Heart right ventricle (tissue), 16 donors: ENCODE measurements at regions not wholly inside any gene's neighbourhood (a gene's known extent, or its start where the extent isn't known, plus 50 kb on each side); places are given as distances from the start of the nearest gene placed in this dataset.

Source experiments
- ATAC-seq, 8 donors: fragments of 200-7000 bp; cut with Tn5 transposase; one replicate each; pipeline ENCODE4 v1.9.1; 2020; ENCODE audit warnings: mild to moderate bottlenecking in 8 of 8, moderate library complexity in 8 of 8, moderate number of reproducible peaks in 1 of 8
- DNase-seq, 2 donors: peaks; one replicate each; pipeline ENCODE4 v3.0.0-alpha.2; 2020
- H3K27ac ChIP-seq, 10 donors: fragments of 200-600 bp; sonication (generic) in 2 of 10; one replicate each; pipeline versions ENCODE4 v1.5.0 to v1.8.0; 2020 to 2022; ENCODE audit warnings: mild to moderate bottlenecking in 3 of 10
- H3K27me3 ChIP-seq, 7 donors: fragments of 200-600 bp; one replicate each; pipeline ENCODE4 v1.8.0; 2021 to 2022; ENCODE audit warnings: mild to moderate bottlenecking in 2 of 7
- H3K36me3 ChIP-seq, 9 donors: fragments of 200-600 bp; sonication (generic) in 1 of 9; one replicate each; pipeline versions ENCODE4 v1.5.0 to v1.8.0; 2020 to 2022; ENCODE audit warnings: mild to moderate bottlenecking in 2 of 9
- H3K4me1 ChIP-seq, 9 donors: fragments of 200-600 bp; sonication (generic) in 1 of 9; one replicate each; pipeline versions ENCODE4 v1.5.0 to v1.8.0; 2020 to 2022; ENCODE audit warnings: mild to moderate bottlenecking in 4 of 9
- H3K4me3 ChIP-seq, 10 donors: fragments of 200-600 bp; sonication (generic) in 2 of 10; one replicate each; pipeline versions ENCODE4 v1.5.0 to v1.8.0; 2020 to 2022; ENCODE audit warnings: mild to moderate bottlenecking in 7 of 10, moderate library complexity in 2 of 10
- H3K9me3 ChIP-seq, 11 donors: fragments of 200-600 bp in 10 of 11; sonication (generic) in 2 of 11; one replicate each; pipeline versions ENCODE4 v1.5.0 to v1.8.0; 2013 to 2022; ENCODE audit warnings: mild to moderate bottlenecking in 2 of 11, control low read depth in 1 of 11, moderate library complexity in 1 of 11
- WGBS, 2 donors: extraction: QIAGEN DNeasy Blood & Tissue Kit; methylation state at CpG; one replicate each; pipeline ENCODE4 v1.1.7; 2013; ENCODE audit warnings: inconsistent platforms in 1 of 2; 5-methylcytosine and 5-hydroxymethylcytosine counted together
- intact Hi-C, 10 donors: fragments of 100-400 bp; cut with DNase I; formaldehyde crosslinking; loops; one replicate each; pipeline versions ENCODE4 v1.11.1 to v1.14.2; 2022
- TF ChIP-seq, protein P1 (sequence below), 9 donors: fragments of 200-600 bp; sonication (generic) in 2 of 9; IDR thresholded peaks; one replicate each; pipeline versions ENCODE4 v1.5.0 to v1.8.0; 2021 to 2022; ENCODE audit warnings: antibody characterized with exemption in 9 of 9, mild to moderate bottlenecking in 5 of 9, moderate library complexity in 1 of 9
- donor health status: Arrhythmogenic right ventricular cardiomyopathy.
- donor health status: ischemic (EF 13 %, LVEDD 7.1; RV severe dilation, severe dysfunction).
- donor health status: healthy with polysubstance abuse.
- donor health status: DM: no; HTN: yes; CAD: no.
- donor health status: DM: no; HTN: no; CAD: no.
- donor health status: ischemic (EF 25% LVEDD 6.9; RV normal size, moderate dysfunction).
- donor health status: ischemic (EF 25% LVEDD 5.7; RV mildly dilated, moderate dysfunction).
- donor health status: healthy.
- donor health status: DM: yes; HTN: yes; CAD: no.
- donor health status: Ischemic cardiomyopathy.
- donor health status: ischemic (EF 35%, LVEDD 5.7; RV mildly dilated, moderate dysfunction).
- donor health status: nonischemic (EF 11% LVEDD 7.7; RV severe dilation, severe dysfunction).
- donor health status: DM: yes; HTN: yes; CAD: no.
- donor health status: PGD.
- donor health status: ischemic (EF 29% LVEDD 5.4; RV normal size, mild dysfunction).
- donor health status: nonischemic (EF 23%, LVEDD 6.1; RV moderate dilation, normal function).

GRCh38 chr13:29676535-29676934, 81.0 kb upstream of the SLC7A1 start:
- DNase-seq (no peak), ATAC-seq (no peak)
- Histone ChIP-seq H3K27ac (no peak overlapping the region), H3K4me1 (peaks cover 0 to 12% (median 3%) of the 10 kb centered on the region in 9 donors), H3K9me3 (peaks cover 0 to 5% (median 0%) of the 10 kb centered on the region in 11 donors), H3K36me3 (no peaks in the 10 kb centered on the region), H3K27me3 (no peaks in the 10 kb centered on the region), H3K4me3 (no peak overlapping the region)
- intact Hi-C loops: no loop called here
- 72 to 75% methylated on average over 4 of the region's 4 CpGs for WGBS, 2 donors
- TF ChIP-seq, protein P1, sequence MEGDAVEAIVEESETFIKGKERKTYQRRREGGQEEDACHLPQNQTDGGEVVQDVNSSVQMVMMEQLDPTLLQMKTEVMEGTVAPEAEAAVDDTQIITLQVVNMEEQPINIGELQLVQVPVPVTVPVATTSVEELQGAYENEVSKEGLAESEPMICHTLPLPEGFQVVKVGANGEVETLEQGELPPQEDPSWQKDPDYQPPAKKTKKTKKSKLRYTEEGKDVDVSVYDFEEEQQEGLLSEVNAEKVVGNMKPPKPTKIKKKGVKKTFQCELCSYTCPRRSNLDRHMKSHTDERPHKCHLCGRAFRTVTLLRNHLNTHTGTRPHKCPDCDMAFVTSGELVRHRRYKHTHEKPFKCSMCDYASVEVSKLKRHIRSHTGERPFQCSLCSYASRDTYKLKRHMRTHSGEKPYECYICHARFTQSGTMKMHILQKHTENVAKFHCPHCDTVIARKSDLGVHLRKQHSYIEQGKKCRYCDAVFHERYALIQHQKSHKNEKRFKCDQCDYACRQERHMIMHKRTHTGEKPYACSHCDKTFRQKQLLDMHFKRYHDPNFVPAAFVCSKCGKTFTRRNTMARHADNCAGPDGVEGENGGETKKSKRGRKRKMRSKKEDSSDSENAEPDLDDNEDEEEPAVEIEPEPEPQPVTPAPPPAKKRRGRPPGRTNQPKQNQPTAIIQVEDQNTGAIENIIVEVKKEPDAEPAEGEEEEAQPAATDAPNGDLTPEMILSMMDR (IDR thresholded peaks at IDR 0.05): no peak

DNA sequence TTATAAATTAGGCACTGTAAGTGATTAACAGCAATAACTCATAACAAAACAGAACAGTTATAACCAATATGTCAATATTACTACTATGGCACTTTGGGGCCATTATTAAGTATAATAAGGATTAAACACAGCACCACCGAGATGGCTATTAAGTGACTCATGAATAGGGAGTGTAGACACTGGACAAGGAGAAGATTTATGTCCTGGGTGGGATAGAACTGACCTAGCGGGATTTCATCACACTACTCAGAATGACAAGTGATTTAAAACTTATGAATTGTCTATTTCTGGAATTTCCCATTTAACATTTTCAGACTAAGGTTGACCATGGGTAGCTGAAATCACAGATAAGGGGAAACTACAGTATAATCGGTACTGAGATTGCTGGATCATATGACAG, 79.0 kb upstream of the SLC7A1 start:
- intact Hi-C loops: no loop called here
- Histone ChIP-seq H3K27me3 (no peaks in the 10 kb centered on the region), H3K36me3 (no peaks in the 10 kb centered on the region), H3K27ac (no peak overlapping the region), H3K4me3 (no peak overlapping the region), H3K9me3 (peaks cover 0 to 5% (median 0%) of the 10 kb centered on the region in 11 donors), H3K4me1 (peaks cover 0 to 9% (median 3%) of the 10 kb centered on the region in 9 donors)
- TF ChIP-seq, protein P1 (IDR thresholded peaks at IDR 0.05): no peak
- ATAC-seq (no peak), DNase-seq (no peak)
- WGBS, 2 donors: 73 to 81% methylated on average over 3 of the region's 3 CpGs

GRCh38 chr13:29664591-29664990, 69.1 kb upstream of the SLC7A1 start:
- ATAC-seq (no peak), DNase-seq (no peak)
- Histone ChIP-seq H3K9me3 (peaks cover 0 to 48% (median 0%) of the 10 kb centered on the region in 11 donors), H3K36me3 (no peaks in the 10 kb centered on the region), H3K27me3 (peaks cover 0 to 3% (median 0%) of the 10 kb centered on the region in 7 donors), H3K27ac (no peak overlapping the region), H3K4me1 (no peaks in the 10 kb centered on the region), H3K4me3 (no peak overlapping the region)
- intact Hi-C loops: no loop called here
- TF ChIP-seq, protein P1 (IDR thresholded peaks at IDR 0.05): no peak
- 35 to 57% methylated on average over 1 of the region's 1 CpG for WGBS, 2 donors

DNA sequence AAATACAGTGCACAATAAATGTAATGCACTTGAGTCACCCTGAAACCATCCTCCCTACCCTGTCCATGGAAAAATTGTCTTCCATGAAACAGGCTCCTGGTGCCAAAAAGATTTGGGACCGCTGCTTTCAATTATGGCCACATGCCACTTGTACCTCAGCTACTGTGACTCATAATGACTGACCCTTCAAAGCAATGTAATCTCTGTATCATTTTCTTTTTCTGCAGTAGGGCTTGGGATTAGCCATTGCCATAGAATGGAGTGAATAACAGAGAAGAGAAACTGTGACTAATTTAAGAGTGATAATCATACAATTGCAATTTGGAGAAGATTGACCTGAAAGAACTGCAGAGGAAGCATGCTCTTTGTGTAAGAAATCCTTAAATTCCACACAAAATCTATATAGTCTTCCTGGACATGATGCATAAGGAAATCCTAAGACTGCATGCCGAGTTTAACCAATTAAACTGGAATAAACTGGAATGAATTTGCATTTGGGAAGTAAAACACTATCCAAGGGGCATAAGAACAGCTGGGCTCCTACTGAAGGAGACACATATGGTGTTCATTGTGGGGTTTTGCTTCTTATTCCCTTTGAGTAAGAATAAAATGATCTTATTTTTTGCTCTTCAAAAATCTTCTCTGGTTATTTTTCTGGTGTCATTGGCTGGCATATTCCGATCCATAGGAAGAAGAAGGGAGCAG, 59.5 kb upstream of the SLC7A1 start:
- H3K9me3 ChIP-seq: peaks cover 0 to 12% (median 0%) of the 10 kb centered on the region in 11 donors
- intact Hi-C loops: no loop called here
- H3K27me3 ChIP-seq: no peaks in the 10 kb centered on the region
- WGBS, 2 donors: 72 to 83% methylated on average over 3 of the region's 3 CpGs
- H3K36me3 ChIP-seq: no peaks in the 10 kb centered on the region
- H3K4me1 ChIP-seq: no peaks in the 10 kb centered on the region
- TF ChIP-seq, protein P1 (IDR thresholded peaks at IDR 0.05): no peak
- no peak overlapping the region for H3K4me3 ChIP-seq
- no peak overlapping the region for H3K27ac ChIP-seq
- ATAC-seq (peak in 1 of 8 donors; percentile 51), DNase-seq (no peak)
